Caco-2 (cell line): ENCODE measurements at regions not wholly inside any gene's neighbourhood (a gene's known extent, or its start where the extent isn't known, plus 50 kb on each side); places are given as distances from the start of the nearest gene placed in this dataset.

ENCODE experiments used
- BruUV-seq: library from RNA; stranded (reverse); fragments of 400-500 nt; replicated peaks from 2 replicates; lab custom pipeline; 2021; lab: Mats Ljungman, UMichigan
- CTCF ChIA-PET: fragments of 300-600 bp; sonication (Branson Sonifier 250); formaldehyde crosslinking; loops from one replicate; lab custom pipeline; 2022; ENCODE audit warnings: antibody characterized with exemption; lab: Charles Lee
- POLR2A ChIA-PET: fragments of 300-600 bp; sonication (Branson Sonifier 250); formaldehyde crosslinking; loops from one replicate; lab custom pipeline; 2022; ENCODE audit warnings: antibody characterized with exemption; lab: Charles Lee
- DNase-seq, 2 experiments: peaks; one replicate each; pipeline versions ENCODE4 v3.0.0 to v3.0.0-alpha.2; 2020 to 2022
- H3K27me3 ChIP-seq: replicated peaks from 2 replicates; pipeline ENCODE4 v1.6.0; 2011; ENCODE audit warnings: low read length; ENCODE audit not compliant: control insufficient read depth, insufficient read depth
- H3K36me3 ChIP-seq: 2 replicates; pipeline ENCODE4 v1.5.1; 2011; ENCODE audit warnings: low read length; ENCODE audit not compliant: control insufficient read depth, insufficient read depth
- H3K4me1 ChIP-seq: fragments of 250-450 bp; sonication (Bioruptor Pico); 2 replicates; pipeline ENCODE4 v1.5.1; 2020; ENCODE audit warnings: mild to moderate bottlenecking
- H3K4me3 ChIP-seq: 2 replicates; pipeline ENCODE4 v1.5.1; 2011; ENCODE audit warnings: low read depth, mild to moderate bottlenecking, control low read depth, low read length
- H3K9me3 ChIP-seq: fragments of 250-450 bp; sonication (Bioruptor Pico); 2 replicates; pipeline ENCODE4 v1.5.1; 2020; ENCODE audit warnings: mild to moderate bottlenecking, moderate library complexity
- H3K27ac Mint-ChIP-seq: one replicate; pipeline ENCODE4 v1.8.0; 2022; ENCODE audit warnings: mixed read lengths; ENCODE audit not compliant: unreplicated experiment
- H3K27me3 Mint-ChIP-seq: one replicate; pipeline ENCODE4 v1.8.0; 2022; ENCODE audit warnings: mixed read lengths; ENCODE audit not compliant: insufficient read depth, unreplicated experiment
- H3K36me3 Mint-ChIP-seq: one replicate; pipeline ENCODE4 v1.8.0; 2022; ENCODE audit warnings: mild to moderate bottlenecking, mixed read lengths; ENCODE audit not compliant: insufficient read depth, unreplicated experiment
- H3K4me1 Mint-ChIP-seq: one replicate; pipeline ENCODE4 v1.8.0; 2022; ENCODE audit warnings: low read depth, mixed read lengths; ENCODE audit not compliant: unreplicated experiment
- H3K4me3 Mint-ChIP-seq: one replicate; pipeline ENCODE4 v1.8.0; 2022; ENCODE audit warnings: mild to moderate bottlenecking, moderate library complexity, mixed read lengths; ENCODE audit not compliant: unreplicated experiment
- H3K9me3 Mint-ChIP-seq: one replicate; pipeline ENCODE4 v1.8.0; 2022; ENCODE audit warnings: mixed read lengths; ENCODE audit not compliant: unreplicated experiment
- intact Hi-C: fragments of 100-400 bp; cut with micrococcal nuclease; formaldehyde crosslinking; loops from one replicate; pipeline ENCODE4 v1.10.0; 2022; ENCODE audit not compliant: unreplicated experiment
- TF ChIP-seq, protein P1 (sequence below), 2 experiments: fragments of 200-600 bp in 1 of 2; IDR thresholded peaks; 1 replicate in 1 of 2; 2 replicates in 1 of 2; pipeline versions ENCODE4 v1.5.1 to v1.8.0; 2011 to 2022; ENCODE audit warnings: antibody characterized with exemption in 1 of 2, control low read depth in 1 of 2, inconsistent platforms in 1 of 2, low read depth in 1 of 2, low read length in 1 of 2, mild to moderate bottlenecking in 1 of 2, moderate library complexity in 1 of 2; ENCODE audit not compliant: insufficient read depth in 1 of 2, severe bottlenecking in 1 of 2, unreplicated experiment in 1 of 2

- no peaks in the 10 kb centered on the region for H3K36me3 Mint-ChIP-seq
- no peaks in the 10 kb centered on the region for H3K9me3 ChIP-seq
- no peak overlapping the region for H3K4me3 ChIP-seq
- no peaks in the 10 kb centered on the region for H3K27me3 ChIP-seq
- H3K9me3 Mint-ChIP-seq, result no peaks in the 10 kb centered on the region
- DNase-seq, result no peak
- H3K4me1 Mint-ChIP-seq, result peaks cover 17% of the 10 kb centered on the region
- TF ChIP-seq, protein P1, sequence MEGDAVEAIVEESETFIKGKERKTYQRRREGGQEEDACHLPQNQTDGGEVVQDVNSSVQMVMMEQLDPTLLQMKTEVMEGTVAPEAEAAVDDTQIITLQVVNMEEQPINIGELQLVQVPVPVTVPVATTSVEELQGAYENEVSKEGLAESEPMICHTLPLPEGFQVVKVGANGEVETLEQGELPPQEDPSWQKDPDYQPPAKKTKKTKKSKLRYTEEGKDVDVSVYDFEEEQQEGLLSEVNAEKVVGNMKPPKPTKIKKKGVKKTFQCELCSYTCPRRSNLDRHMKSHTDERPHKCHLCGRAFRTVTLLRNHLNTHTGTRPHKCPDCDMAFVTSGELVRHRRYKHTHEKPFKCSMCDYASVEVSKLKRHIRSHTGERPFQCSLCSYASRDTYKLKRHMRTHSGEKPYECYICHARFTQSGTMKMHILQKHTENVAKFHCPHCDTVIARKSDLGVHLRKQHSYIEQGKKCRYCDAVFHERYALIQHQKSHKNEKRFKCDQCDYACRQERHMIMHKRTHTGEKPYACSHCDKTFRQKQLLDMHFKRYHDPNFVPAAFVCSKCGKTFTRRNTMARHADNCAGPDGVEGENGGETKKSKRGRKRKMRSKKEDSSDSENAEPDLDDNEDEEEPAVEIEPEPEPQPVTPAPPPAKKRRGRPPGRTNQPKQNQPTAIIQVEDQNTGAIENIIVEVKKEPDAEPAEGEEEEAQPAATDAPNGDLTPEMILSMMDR (IDR thresholded peaks at IDR 0.05; ENCODE audit: insufficient read depth in 1 of 2, low read depth in 1 of 2, low read length in 1 of 2, severe bottlenecking in 1 of 2, unreplicated experiment in 1 of 2), result no peak
- CTCF ChIA-PET, result interaction anchor here (0.8 to 1.0 kb wide), 2 partner anchors 17 to 35 kb away, joined by 3 to 4 read pairs; no protein-coding TSS in a partner anchor
- H3K27me3 Mint-ChIP-seq, result no peaks in the 10 kb centered on the region
- no peak overlapping the region for H3K4me3 Mint-ChIP-seq
- peak overlapping the region; percentile 75 for H3K27ac Mint-ChIP-seq
- H3K4me1 ChIP-seq, result peaks cover 26% of the 10 kb centered on the region
- intact Hi-C loops, result no loop called here
- H3K36me3 ChIP-seq, result no peaks in the 10 kb centered on the region
- no TSS peak for BruUV-seq
- POLR2A ChIA-PET, result interaction anchor here (2.1 kb wide), 1 partner anchor 15 kb away, joined by 4 read pairs; no protein-coding TSS in a partner anchor
Measured at GRCh38 chr1:94300731-94301130, 63.3 kb upstream of the ARHGAP29 start.

DNA sequence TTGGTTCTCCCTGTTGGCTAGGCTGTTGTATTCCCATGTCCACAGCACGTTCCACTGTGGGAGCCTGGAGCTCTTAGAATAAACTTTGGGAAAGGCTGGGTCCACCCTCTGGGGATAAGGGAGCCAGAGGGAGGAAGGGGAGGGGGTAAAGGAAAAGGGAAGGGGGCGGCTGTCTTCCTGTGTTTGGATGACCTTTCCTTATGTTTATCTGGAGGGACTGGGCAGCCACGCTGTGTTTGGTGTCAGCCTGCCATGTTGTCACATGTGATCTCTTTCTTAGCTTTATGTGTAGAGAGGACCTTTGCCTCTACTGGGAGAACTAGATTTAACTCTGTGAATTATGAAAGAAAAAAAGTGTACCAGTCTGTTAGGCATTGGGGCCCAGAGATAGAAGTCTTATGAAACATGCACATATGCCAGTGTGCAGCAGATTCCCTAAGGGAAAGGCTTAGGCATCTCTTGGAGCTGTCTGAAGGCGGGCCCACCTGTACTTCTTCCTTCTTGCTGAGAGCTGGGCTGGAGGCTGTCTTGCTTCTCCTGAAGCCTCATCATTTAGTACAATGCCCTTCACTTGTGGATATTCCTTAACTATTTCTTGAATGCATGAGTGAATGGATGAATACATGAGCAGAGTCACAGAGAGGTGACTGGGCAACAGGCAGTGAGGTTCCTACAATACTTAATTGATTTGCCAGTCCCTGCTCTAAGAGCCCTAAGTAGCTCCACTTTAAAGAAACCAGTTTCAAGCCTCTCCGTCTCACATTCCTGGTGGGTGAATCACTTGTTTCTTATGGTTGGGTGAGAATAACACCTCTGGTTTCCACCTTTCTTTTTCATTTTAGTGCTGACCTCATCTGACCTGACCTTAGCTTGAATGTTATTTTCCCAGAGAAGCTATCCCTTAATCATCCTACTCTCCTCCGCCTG is 62.5 kb upstream of the ARHGAP29 start:
- Mint-ChIP-seq H3K27ac (peak overlapping the region; percentile 75), H3K4me3 (no peak overlapping the region), H3K27me3 (no peaks in the 10 kb centered on the region), H3K36me3 (no peaks in the 10 kb centered on the region), H3K9me3 (no peaks in the 10 kb centered on the region), H3K4me1 (peaks cover 11% of the 10 kb centered on the region)
- DNase-seq, result peak in 1 of 2 experiments; percentile 56
- ChIA-PET POLR2A (interaction anchor here (0.7 to 2.1 kb wide), 2 partner anchors 16 to 35 kb away, joined by 4 to 7 read pairs; no protein-coding TSS in a partner anchor), CTCF (interaction anchor here (0.7 to 1.0 kb wide), 3 partner anchors 18 to 36 kb away, joined by 3 to 4 read pairs (median 3); no protein-coding TSS in a partner anchor)
- intact Hi-C loops, result loop anchor here (5.0 kb wide), 1 partner anchor 48 kb away; no protein-coding TSS in a partner anchor
- Histone ChIP-seq H3K36me3 (no peaks in the 10 kb centered on the region), H3K4me3 (no peak overlapping the region), H3K4me1 (peaks cover 26% of the 10 kb centered on the region), H3K9me3 (no peaks in the 10 kb centered on the region), H3K27me3 (no peaks in the 10 kb centered on the region)
- BruUV-seq, result no TSS peak
- TF ChIP-seq, protein P1 (IDR thresholded peaks at IDR 0.05; ENCODE audit: insufficient read depth in 1 of 2, low read depth in 1 of 2, low read length in 1 of 2, severe bottlenecking in 1 of 2, unreplicated experiment in 1 of 2), result no peak

- no peak overlapping the region for H3K4me3 ChIP-seq
- TF ChIP-seq, protein P1 (IDR thresholded peaks at IDR 0.05; ENCODE audit: insufficient read depth in 1 of 2, low read depth in 1 of 2, low read length in 1 of 2, severe bottlenecking in 1 of 2, unreplicated experiment in 1 of 2), result no peak
- H3K27me3 Mint-ChIP-seq, result no peaks in the 10 kb centered on the region
- H3K27ac Mint-ChIP-seq, result no peak overlapping the region
- no peak for DNase-seq
- no peak overlapping the region for H3K4me3 Mint-ChIP-seq
- H3K27me3 ChIP-seq, result no peaks in the 10 kb centered on the region
- no peaks in the 10 kb centered on the region for H3K36me3 Mint-ChIP-seq
- H3K4me1 ChIP-seq, result peaks cover 26% of the 10 kb centered on the region
- no TSS peak for BruUV-seq
- H3K9me3 Mint-ChIP-seq, result no peaks in the 10 kb centered on the region
- H3K9me3 ChIP-seq, result no peaks in the 10 kb centered on the region
- intact Hi-C loops, result loop anchor here (5.0 kb wide), 1 partner anchor 47 kb away; no protein-coding TSS in a partner anchor
- POLR2A ChIA-PET, result interaction anchor here (0.7 to 2.1 kb wide), 2 partner anchors 17 to 36 kb away, joined by 4 to 7 read pairs; no protein-coding TSS in a partner anchor
- CTCF ChIA-PET, result interaction anchor here (0.7 kb wide), 1 partner anchor 37 kb away, joined by 3 read pairs; no protein-coding TSS in a partner anchor
- no peaks in the 10 kb centered on the region for H3K36me3 ChIP-seq
- H3K4me1 Mint-ChIP-seq, result peaks cover 11% of the 10 kb centered on the region
Measured at GRCh38 chr1:94298861-94299260, 61.5 kb upstream of the ARHGAP29 start.
